ENCODE measurements at regions not wholly inside any gene's neighbourhood (a gene's known extent, or its start where the extent isn't known, plus 50 kb on each side); places are given as distances from the start of the nearest gene placed in this dataset.
"Not testable (repeated sequence)": the region's sequence is repeated elsewhere in the genome, so short reads cannot be mapped to it uniquely, and the experiment has no call there.

GRCh38 chr16:47976636-47977210 lies 179.1 kb downstream of the ABCC12 start:
- no peak for FAIRE-seq
- no peak for DNase-seq (ENCODE audit: insufficient read length, low spot score)

- FAIRE-seq; DNase-seq (ENCODE audit: insufficient read length, low spot score): not testable (repeated sequence)
Observed at GRCh38 chr16:47974971-47975370, 180.8 kb downstream of the ABCC12 start.

GRCh38 chr16:47973552-47973951 lies 182.2 kb downstream of the ABCC12 start:
- DNase-seq (ENCODE audit: insufficient read length, low spot score) (no peak), FAIRE-seq (no peak)

GRCh38 chr16:47972246-47972985 lies 183.4 kb downstream of the ABCC12 start:
- FAIRE-seq = no peak
- DNase-seq (ENCODE audit: insufficient read length, low spot score) = no peak

GRCh38 chr16:47971225-47971624 lies 184.6 kb downstream of the ABCC12 start:
- DNase-seq (ENCODE audit: insufficient read length, low spot score) = no peak
- FAIRE-seq = no peak

GRCh38 chr16:47970291-47970931 lies 185.4 kb downstream of the ABCC12 start:
- DNase-seq (ENCODE audit: insufficient read length, low spot score) (no peak), FAIRE-seq (no peak)

GRCh38 chr16:47967374-47967773 lies 188.4 kb downstream of the ABCC12 start:
- DNase-seq (ENCODE audit: insufficient read length, low spot score) (no peak), FAIRE-seq (no peak)

GRCh38 chr16:47966325-47966724 lies 189.5 kb downstream of the ABCC12 start:
- no peak for DNase-seq (ENCODE audit: insufficient read length, low spot score)
- no peak for FAIRE-seq

- no peak for DNase-seq (ENCODE audit: insufficient read length, low spot score)
- FAIRE-seq = no peak
Observed at GRCh38 chr16:47965439-47965838, 190.4 kb downstream of the ABCC12 start.

- no peak for FAIRE-seq
- no peak for DNase-seq (ENCODE audit: insufficient read length, low spot score)
Observed at GRCh38 chr16:47958726-47959125, 197.1 kb downstream of the ABCC12 start.

GRCh38 chr16:47956916-47957315 lies 198.9 kb downstream of the ABCC12 start:
- DNase-seq (ENCODE audit: insufficient read length, low spot score) (no peak), FAIRE-seq (no peak)

GRCh38 chr16:47949714-47950113 lies 206.1 kb downstream of the ABCC12 start:
- no peak for DNase-seq (ENCODE audit: insufficient read length, low spot score)

GRCh38 chr16:47949276-47949675 lies 206.5 kb downstream of the ABCC12 start:
- FAIRE-seq (no peak), DNase-seq (ENCODE audit: insufficient read length, low spot score) (no peak)

More at GRCh38 chr16:47949714-47950113, 206.1 kb downstream of the ABCC12 start:
- FAIRE-seq = no peak

GRCh38 chr16:47947723-47948122 lies 208.1 kb downstream of the ABCC12 start:
- FAIRE-seq (no peak), DNase-seq (ENCODE audit: insufficient read length, low spot score) (no peak)

- DNase-seq (ENCODE audit: insufficient read length, low spot score) = no peak
- FAIRE-seq = no peak
Observed at GRCh38 chr16:47946092-47946491, 209.7 kb downstream of the ABCC12 start.

- DNase-seq (ENCODE audit: insufficient read length, low spot score) (no peak), FAIRE-seq (no peak)
Observed at GRCh38 chr16:47944589-47944988, 211.2 kb downstream of the ABCC12 start.

- FAIRE-seq (no peak), DNase-seq (ENCODE audit: insufficient read length, low spot score) (no peak)
Observed at GRCh38 chr16:47943235-47943634, 212.6 kb downstream of the ABCC12 start.

- DNase-seq (ENCODE audit: insufficient read length, low spot score) = no peak
Observed at GRCh38 chr16:47940466-47940865, 215.3 kb downstream of the ABCC12 start.

GRCh38 chr16:47939680-47940079 lies 216.1 kb downstream of the ABCC12 start:
- FAIRE-seq (no peak), DNase-seq (ENCODE audit: insufficient read length, low spot score) (no peak)

More at GRCh38 chr16:47940466-47940865, 215.3 kb downstream of the ABCC12 start:
- FAIRE-seq = no peak

GRCh38 chr16:47938272-47938671 lies 217.5 kb downstream of the ABCC12 start:
- FAIRE-seq (no peak), DNase-seq (ENCODE audit: insufficient read length, low spot score) (no peak)

- DNase-seq (ENCODE audit: insufficient read length, low spot score) (no peak), FAIRE-seq (no peak)
Observed at GRCh38 chr16:47928008-47928407, 227.8 kb downstream of the ABCC12 start.

GRCh38 chr16:47927330-47927729 lies 228.5 kb downstream of the ABCC12 start:
- FAIRE-seq = no peak
- no peak for DNase-seq (ENCODE audit: insufficient read length, low spot score)

Data from GM19239 (cell line).